H9 (cell line): ENCODE measurements at regions not wholly inside any gene's neighbourhood (a gene's known extent, or its start where the extent isn't known, plus 50 kb on each side); places are given as distances from the start of the nearest gene placed in this dataset.
"Not testable (repeated sequence)": the region's sequence is repeated elsewhere in the genome, so short reads cannot be mapped to it uniquely, and the experiment has no call there.

ENCODE experiments used
- DNase-seq: peaks from one replicate; pipeline ENCODE4 v3.0.0-alpha.2; 2017
- H2AFZ ChIP-seq: one replicate; pipeline ENCODE4 v1.6.1; 2013; ENCODE audit warnings: mild to moderate bottlenecking, low read length, control low read depth, moderate library complexity
- H2AK5ac ChIP-seq: 2 replicates; pipeline ENCODE4 v1.6.1; 2013; ENCODE audit warnings: low read length, control low read depth, mixed read lengths; ENCODE audit not compliant: insufficient read length
- H2BK120ac ChIP-seq: one replicate; pipeline ENCODE4 v1.6.1; 2013; ENCODE audit warnings: low read depth, mild to moderate bottlenecking, low read length, control low read depth, inconsistent platforms; ENCODE audit not compliant: poor library complexity, severe bottlenecking
- H2BK12ac ChIP-seq: 2 replicates; pipeline ENCODE4 v1.6.1; 2013; ENCODE audit warnings: low read length, control low read depth, mixed read lengths, low read depth; ENCODE audit not compliant: insufficient read length
- H2BK15ac ChIP-seq: 2 replicates; pipeline ENCODE4 v1.6.1; 2013; ENCODE audit warnings: low read depth, low read length, control low read depth
- H2BK20ac ChIP-seq: one replicate; pipeline ENCODE4 v1.6.1; 2013; ENCODE audit warnings: low read depth, mild to moderate bottlenecking, low read length, control low read depth, inconsistent platforms; ENCODE audit not compliant: poor library complexity, severe bottlenecking
- H2BK5ac ChIP-seq: 2 replicates; pipeline ENCODE4 v1.6.1; 2013; ENCODE audit warnings: low read length, control low read depth, mixed read lengths; ENCODE audit not compliant: insufficient read length
- H3K14ac ChIP-seq: 2 replicates; pipeline ENCODE4 v1.6.1; 2013; ENCODE audit warnings: low read length, control low read depth; ENCODE audit not compliant: insufficient read depth
- H3K18ac ChIP-seq: 2 replicates; pipeline ENCODE4 v1.6.1; 2013; ENCODE audit warnings: low read depth, mild to moderate bottlenecking, mixed read lengths, low read length, control low read depth; ENCODE audit not compliant: insufficient read length
- H3K23ac ChIP-seq: 2 replicates; pipeline ENCODE4 v1.6.1; 2013; ENCODE audit warnings: low read length, control low read depth, mixed read lengths, low read depth; ENCODE audit not compliant: insufficient read length
- H3K23me2 ChIP-seq: 2 replicates; pipeline ENCODE4 v1.6.1; 2013; ENCODE audit warnings: low read depth, mild to moderate bottlenecking, mixed read lengths, low read length, control low read depth; ENCODE audit not compliant: insufficient read length, poor library complexity, severe bottlenecking
- H3K27ac ChIP-seq: 2 replicates; pipeline ENCODE4 v1.5.1; 2013; ENCODE audit warnings: low read length, control low read depth, mixed read lengths, low read depth; ENCODE audit not compliant: insufficient read length
- H3K27me3 ChIP-seq: 2 replicates; pipeline ENCODE4 v1.6.1; 2013; ENCODE audit warnings: low read length, control low read depth, inconsistent platforms; ENCODE audit not compliant: insufficient read depth
- H3K4ac ChIP-seq: 2 replicates; pipeline ENCODE4 v1.6.1; 2013; ENCODE audit warnings: low read depth, mild to moderate bottlenecking, control low read depth, inconsistent platforms, low read length, moderate library complexity
- H3K4me1 ChIP-seq: 2 replicates; pipeline ENCODE4 v1.6.1; 2013; ENCODE audit warnings: low read length, control low read depth, inconsistent platforms; ENCODE audit not compliant: insufficient read depth
- H3K4me2 ChIP-seq: 2 replicates; pipeline ENCODE4 v1.6.1; 2013; ENCODE audit warnings: low read length, control low read depth, mixed read lengths; ENCODE audit not compliant: insufficient read length, insufficient read depth
- H3K56ac ChIP-seq: 2 replicates; pipeline ENCODE4 v1.6.1; 2013; ENCODE audit warnings: low read depth, mild to moderate bottlenecking, mixed read lengths, low read length, control low read depth; ENCODE audit not compliant: insufficient read length
- H3K79me1 ChIP-seq: 2 replicates; pipeline ENCODE4 v1.6.1; 2013; ENCODE audit warnings: low read depth, mild to moderate bottlenecking, moderate library complexity, low read length, control low read depth, inconsistent platforms; ENCODE audit not compliant: insufficient read depth, poor library complexity, severe bottlenecking
- H3K79me2 ChIP-seq: 2 replicates; pipeline ENCODE4 v1.6.1; 2013; ENCODE audit warnings: low read length, control low read depth, inconsistent platforms; ENCODE audit not compliant: insufficient read depth
- H3K9ac ChIP-seq: 2 replicates; pipeline ENCODE4 v1.6.1; 2013; ENCODE audit warnings: low read length, control low read depth, mixed read lengths; ENCODE audit not compliant: insufficient read length; ENCODE audit errors: extremely low read depth
- H3K9me3 ChIP-seq: one replicate; pipeline ENCODE4 v1.6.1; 2013; ENCODE audit warnings: low read depth, low read length, inconsistent platforms; ENCODE audit not compliant: control insufficient read depth
- H3T11ph ChIP-seq: one replicate; pipeline ENCODE4 v1.6.1; 2013; ENCODE audit warnings: mild to moderate bottlenecking, low read length, control low read depth, inconsistent platforms
- H4K20me1 ChIP-seq: one replicate; pipeline ENCODE4 v1.6.1; 2013; ENCODE audit not compliant: control insufficient read depth, insufficient read length, insufficient read depth
- H4K5ac ChIP-seq: 2 replicates; pipeline ENCODE4 v1.6.1; 2013; ENCODE audit warnings: low read depth, mild to moderate bottlenecking, mixed read lengths, low read length, control low read depth; ENCODE audit not compliant: insufficient read length
- H4K8ac ChIP-seq: replicated peaks from 2 replicates; pipeline ENCODE4 v1.6.1; 2013; ENCODE audit warnings: low read length, control low read depth, mixed read lengths, low read depth; ENCODE audit not compliant: insufficient read length
- H4K91ac ChIP-seq: 2 replicates; pipeline ENCODE4 v1.6.1; 2013; ENCODE audit warnings: low read depth, mild to moderate bottlenecking, moderate library complexity, mixed read lengths, low read length, control low read depth; ENCODE audit not compliant: insufficient read length
- H3K27ac Mint-ChIP-seq, 3 experiments: 2 replicates in 2 of 3; 3 replicates in 1 of 3; pipeline ENCODE4 v1.8.0; 2020 to 2021; ENCODE audit warnings: mixed read lengths in 3 of 3, mild to moderate bottlenecking in 1 of 3, moderate library complexity in 1 of 3
- H3K27me3 Mint-ChIP-seq: 2 replicates; pipeline ENCODE4 v1.8.0; 2021; ENCODE audit warnings: low read depth, mild to moderate bottlenecking, moderate library complexity, mixed read lengths
- H3K36me3 Mint-ChIP-seq, 3 experiments: 2 replicates in 2 of 3; 3 replicates in 1 of 3; pipeline ENCODE4 v1.8.0; 2020 to 2021; ENCODE audit warnings: low read depth in 3 of 3, mixed read lengths in 3 of 3; ENCODE audit not compliant: insufficient read depth in 1 of 3
- H3K4me1 Mint-ChIP-seq, 2 experiments: 2 replicates each; pipeline ENCODE4 v1.8.0; 2020; ENCODE audit warnings: mixed read lengths in 2 of 2
- H3K4me3 Mint-ChIP-seq, 2 experiments: 2 replicates in 1 of 2; 3 replicates in 1 of 2; pipeline ENCODE4 v1.8.0; 2020 to 2021; ENCODE audit warnings: mild to moderate bottlenecking in 2 of 2, mixed read lengths in 2 of 2, moderate library complexity in 1 of 2
- H3K9me3 Mint-ChIP-seq, 2 experiments: 2 replicates in 1 of 2; 3 replicates in 1 of 2; pipeline ENCODE4 v1.8.0; 2020; ENCODE audit warnings: mild to moderate bottlenecking in 2 of 2, mixed read lengths in 2 of 2, moderate library complexity in 1 of 2
- WGBS: extraction: QIAGEN DNeasy Blood & Tissue Kit; methylation state at CpG from one replicate; pipeline ENCODE4 v1.1.7; 2013; ENCODE audit warnings: missing lambda C conversion rate, low lambda C conversion rate, mixed read lengths; ENCODE audit not compliant: insufficient read length; ENCODE audit errors: extremely low coverage; 5-methylcytosine and 5-hydroxymethylcytosine counted together
- TF ChIP-seq, protein P1 (sequence below): fragments of 200-600 bp; sonication (generic); conservative IDR thresholded peaks from 3 replicates; pipeline ENCODE4 v1.8.0; 2021; ENCODE audit warnings: antibody characterized with exemption, mild to moderate bottlenecking

DNA sequence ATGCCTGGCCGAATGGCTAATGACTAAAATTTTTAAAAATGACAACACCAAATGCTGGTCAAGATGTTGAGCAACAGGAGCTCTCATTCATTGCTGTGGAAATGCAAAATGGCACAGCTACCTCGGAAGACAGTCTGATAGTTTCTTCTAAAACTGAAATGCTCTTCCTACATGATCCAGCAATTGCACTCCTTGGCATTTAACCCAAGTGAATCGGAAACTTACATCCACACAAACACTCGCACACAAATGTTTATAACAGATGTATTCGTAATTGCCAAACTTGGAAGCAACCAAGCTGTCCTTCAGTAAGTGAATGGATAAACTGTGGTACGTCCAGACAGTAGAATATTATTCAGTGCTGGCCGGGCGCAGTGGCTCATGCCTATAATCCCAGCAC is 56.4 kb upstream of the NCOA3 start:
- Histone ChIP-seq H3K18ac (no peak overlapping the region), H4K91ac (no peak overlapping the region), H3K4me2 (no peak overlapping the region), H3K27ac (no peak overlapping the region), H3K27me3 (no peaks in the 10 kb centered on the region), H4K8ac (no peak overlapping the region), H2AK5ac (no peak overlapping the region), H4K5ac (no peak overlapping the region), H2BK15ac (no peak overlapping the region), H3K4ac (no peak overlapping the region), H3K79me2 (no peaks in the 10 kb centered on the region), H3T11ph (no peak overlapping the region), H2BK12ac (no peak overlapping the region), H3K4me1 (no peaks in the 10 kb centered on the region), H2AFZ (no peak overlapping the region), H3K79me1 (no peaks in the 10 kb centered on the region), H3K14ac (no peak overlapping the region), H3K56ac (no peak overlapping the region), H3K23me2 (no peaks in the 10 kb centered on the region), H2BK120ac (no peak overlapping the region), H3K9me3 (no peaks in the 10 kb centered on the region), H3K9ac (no peak overlapping the region), H2BK20ac (no peak overlapping the region), H2BK5ac (no peak overlapping the region), H4K20me1 (no peaks in the 10 kb centered on the region), H3K23ac (no peak overlapping the region)
- no peaks in the 10 kb centered on the region; the same call in none of the 2 replicates for H3K27me3 Mint-ChIP-seq
- DNase-seq: no peak
- 0 out of 4 replicates have a peak, but pooled peaks cover 0 to 4% of the 10 kb centered on the region in 2 experiments for H3K4me1 Mint-ChIP-seq
- H3K9me3 Mint-ChIP-seq: no peaks in the 10 kb centered on the region
- no peak overlapping the region for H3K4me3 Mint-ChIP-seq
- no peaks in the 10 kb centered on the region for H3K36me3 Mint-ChIP-seq
- H3K27ac Mint-ChIP-seq: no peak overlapping the region
- TF ChIP-seq, protein P1, sequence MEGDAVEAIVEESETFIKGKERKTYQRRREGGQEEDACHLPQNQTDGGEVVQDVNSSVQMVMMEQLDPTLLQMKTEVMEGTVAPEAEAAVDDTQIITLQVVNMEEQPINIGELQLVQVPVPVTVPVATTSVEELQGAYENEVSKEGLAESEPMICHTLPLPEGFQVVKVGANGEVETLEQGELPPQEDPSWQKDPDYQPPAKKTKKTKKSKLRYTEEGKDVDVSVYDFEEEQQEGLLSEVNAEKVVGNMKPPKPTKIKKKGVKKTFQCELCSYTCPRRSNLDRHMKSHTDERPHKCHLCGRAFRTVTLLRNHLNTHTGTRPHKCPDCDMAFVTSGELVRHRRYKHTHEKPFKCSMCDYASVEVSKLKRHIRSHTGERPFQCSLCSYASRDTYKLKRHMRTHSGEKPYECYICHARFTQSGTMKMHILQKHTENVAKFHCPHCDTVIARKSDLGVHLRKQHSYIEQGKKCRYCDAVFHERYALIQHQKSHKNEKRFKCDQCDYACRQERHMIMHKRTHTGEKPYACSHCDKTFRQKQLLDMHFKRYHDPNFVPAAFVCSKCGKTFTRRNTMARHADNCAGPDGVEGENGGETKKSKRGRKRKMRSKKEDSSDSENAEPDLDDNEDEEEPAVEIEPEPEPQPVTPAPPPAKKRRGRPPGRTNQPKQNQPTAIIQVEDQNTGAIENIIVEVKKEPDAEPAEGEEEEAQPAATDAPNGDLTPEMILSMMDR: no peak
- no CpG with 5 or more reads among the region's 8 CpGs for WGBS

DNA sequence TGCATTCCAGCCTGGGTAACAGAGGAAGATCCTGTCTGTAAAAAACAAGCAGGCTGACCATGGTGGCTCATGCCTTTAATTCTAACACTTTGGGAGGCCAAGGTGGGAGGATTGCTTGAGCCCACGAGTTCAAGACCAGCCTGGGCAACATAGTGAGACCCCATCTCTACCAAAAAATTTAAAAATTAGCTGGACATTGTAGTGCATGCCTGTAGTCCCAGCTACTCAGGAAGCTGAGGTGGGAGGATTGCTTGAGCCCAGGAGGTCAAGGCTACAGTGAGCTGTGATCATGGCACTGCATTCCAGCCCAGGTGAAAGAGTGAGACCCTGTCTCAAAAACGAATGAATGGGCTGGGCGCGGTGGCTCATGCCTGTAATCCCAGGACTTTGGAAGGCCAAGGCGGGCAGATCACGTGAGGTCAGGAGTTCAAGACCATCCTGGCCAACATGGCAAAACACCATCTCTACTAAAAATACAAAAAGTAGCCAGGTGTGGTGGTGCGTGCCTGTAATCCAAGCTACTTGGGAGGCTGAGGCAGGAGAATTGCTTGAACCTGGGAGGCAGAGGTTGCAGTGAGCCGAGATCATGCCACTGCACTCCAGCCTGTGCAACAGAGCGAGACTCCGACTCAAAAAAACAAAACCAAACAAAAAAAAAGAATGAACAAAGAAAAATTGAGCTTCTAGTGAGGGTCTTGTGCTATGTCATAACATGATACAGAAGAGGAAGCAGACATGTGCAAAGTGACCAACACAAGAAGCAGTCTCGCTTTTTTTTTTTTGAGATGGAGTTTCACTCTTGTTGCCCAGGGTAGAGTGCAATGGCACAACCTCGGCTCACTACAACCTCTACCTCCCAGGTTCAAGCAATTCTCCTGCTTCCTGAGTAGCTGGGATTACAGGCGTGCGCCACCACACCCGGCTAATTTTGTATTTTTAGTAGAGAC is 54.1 kb upstream of the NCOA3 start:
- H2BK5ac ChIP-seq, H2BK15ac ChIP-seq, H3K9ac ChIP-seq, H4K5ac ChIP-seq, H3K4me1 ChIP-seq, H2BK12ac ChIP-seq, H4K91ac ChIP-seq, H4K8ac ChIP-seq, H4K20me1 ChIP-seq, H3K23me2 ChIP-seq, H3K27ac Mint-ChIP-seq, H3T11ph ChIP-seq, H3K4me1 Mint-ChIP-seq, H3K56ac ChIP-seq, H3K4me3 Mint-ChIP-seq, H3K9me3 Mint-ChIP-seq, H2BK120ac ChIP-seq, H2AK5ac ChIP-seq, H3K9me3 ChIP-seq, H3K27me3 ChIP-seq, H2AFZ ChIP-seq, H3K27me3 Mint-ChIP-seq, H3K36me3 Mint-ChIP-seq, H3K14ac ChIP-seq, H3K18ac ChIP-seq, H3K4me2 ChIP-seq, DNase-seq, H2BK20ac ChIP-seq, H3K4ac ChIP-seq, H3K27ac ChIP-seq, H3K23ac ChIP-seq, H3K79me1 ChIP-seq, H3K79me2 ChIP-seq: not testable (repeated sequence)
- no CpG with 5 or more reads among the region's 15 CpGs for whole genome bisulfite sequencing
